Endothelial cell of umbilical vein (primary cell): ENCODE measurements at regions not wholly inside any gene's neighbourhood (a gene's known extent, or its start where the extent isn't known, plus 50 kb on each side); places are given as distances from the start of the nearest gene placed in this dataset.

Source experiments
- BruUV-seq: library from RNA; stranded (reverse); fragments of 400-500 nt; replicated peaks from 2 replicates; lab custom pipeline; 2021; lab: Mats Ljungman, UMichigan
- CTCF ChIA-PET: fragments of 300-600, 350-600 bp; sonication (Branson Sonifier 250); formaldehyde crosslinking; loops from one replicate; lab custom pipeline; 2021; ENCODE audit warnings: antibody characterized with exemption, inconsistent platforms; lab: Charles Lee
- POLR2A ChIA-PET: fragments of 300-600, 350-600 bp; sonication (Branson Sonifier 250); formaldehyde crosslinking; loops from one replicate; lab custom pipeline; 2021; ENCODE audit warnings: antibody characterized with exemption, inconsistent platforms; lab: Charles Lee
- DNase-seq: peaks from one replicate; pipeline ENCODE4 v3.0.0-alpha.2; 2011; ENCODE audit warnings: low read depth, low spot score
- FAIRE-seq: peaks from 2 replicates; lab custom pipeline; 2011; peaks lifted over from hg19 to GRCh38; lab: Jason Lieb, UNC
- H2AFZ ChIP-seq: 2 replicates; pipeline ENCODE4 v1.6.0; 2012; ENCODE audit warnings: low read depth, low read length, control low read depth, inconsistent platforms
- H3K27ac ChIP-seq: 2 replicates; pipeline ENCODE4 v1.5.1; 2011; ENCODE audit warnings: low read depth, mild to moderate bottlenecking, control low read depth, low read length, moderate library complexity; ENCODE audit not compliant: insufficient read depth
- H3K27me3 ChIP-seq, 2 experiments: 2 replicates each; pipeline versions ENCODE4 v1.6.0 to v1.6.1; 2011; ENCODE audit warnings: low read length in 2 of 2, mixed read lengths in 1 of 2; ENCODE audit not compliant: control insufficient read depth in 2 of 2, insufficient read depth in 2 of 2
- H3K36me3 ChIP-seq, 2 experiments: 2 replicates in 1 of 2; 3 replicates in 1 of 2; pipeline ENCODE4 v1.5.1; 2011; ENCODE audit warnings: low read length in 2 of 2, mild to moderate bottlenecking in 1 of 2, moderate library complexity in 1 of 2; ENCODE audit not compliant: control insufficient read depth in 2 of 2, insufficient read depth in 2 of 2; ENCODE audit errors: extremely low read depth in 1 of 2
- H3K4me1 ChIP-seq: 3 replicates; pipeline ENCODE4 v1.5.1; 2011; ENCODE audit warnings: mild to moderate bottlenecking, low read length; ENCODE audit not compliant: control insufficient read depth, insufficient read depth; ENCODE audit errors: extremely low read depth
- H3K4me2 ChIP-seq: 2 replicates; pipeline ENCODE4 v1.6.1; 2011; ENCODE audit warnings: low read length, control low read depth, mixed read lengths; ENCODE audit not compliant: insufficient read depth
- H3K4me3 ChIP-seq, 3 experiments: fragments of 200-600 bp in 1 of 3; sonication (generic), shearing (Covaris generic) in 1 of 3; replicated peaks in 1 of 3; 2 replicates each; pipeline ENCODE4 v1.5.1; 2011 to 2016; ENCODE audit warnings: control low read depth in 3 of 3, low read length in 3 of 3, mild to moderate bottlenecking in 2 of 3, inconsistent platforms in 1 of 3, low read depth in 1 of 3, moderate library complexity in 1 of 3; ENCODE audit not compliant: insufficient read depth in 1 of 3
- H3K79me2 ChIP-seq: 2 replicates; pipeline ENCODE4 v1.6.0; 2012; ENCODE audit warnings: low read length, inconsistent platforms; ENCODE audit not compliant: control insufficient read depth, insufficient read depth
- H3K9ac ChIP-seq: replicated peaks from 2 replicates; pipeline ENCODE3; 2011; ENCODE audit warnings: low read length, control low read depth; ENCODE audit not compliant: insufficient read depth; ENCODE audit errors: extremely low read depth
- H3K9me1 ChIP-seq: replicated peaks from 3 replicates; pipeline ENCODE4 v1.6.0; 2011; ENCODE audit warnings: mild to moderate bottlenecking, low read length; ENCODE audit not compliant: control insufficient read depth, insufficient read depth; ENCODE audit errors: extremely low read depth
- H3K9me3 ChIP-seq: replicated peaks from 2 replicates; pipeline ENCODE4 v1.5.1; 2012; ENCODE audit warnings: low read length, inconsistent platforms; ENCODE audit not compliant: control insufficient read depth, insufficient read depth
- H4K20me1 ChIP-seq: replicated peaks from 2 replicates; pipeline ENCODE3; 2011; ENCODE audit warnings: mild to moderate bottlenecking, low read length; ENCODE audit not compliant: control insufficient read depth, insufficient read depth; ENCODE audit errors: extremely low read depth
- EZH2 ChIP-seq: IDR thresholded peaks from 2 replicates; pipeline ENCODE4 v1.6.1; 2012; ENCODE audit warnings: borderline replicate concordance, low read depth, mild to moderate bottlenecking, moderate library complexity, low read length, inconsistent platforms; ENCODE audit not compliant: severe bottlenecking
- FOS ChIP-seq: IDR thresholded peaks from 2 replicates; pipeline ENCODE4 v1.6.1; 2011; ENCODE audit warnings: mild to moderate bottlenecking, low read length, moderate library complexity, borderline replicate concordance; ENCODE audit not compliant: insufficient read depth
- GATA2 ChIP-seq: IDR thresholded peaks from 2 replicates; pipeline ENCODE4 v1.7.0; 2011; ENCODE audit warnings: low read depth, mild to moderate bottlenecking, moderate library complexity, mixed read lengths, low read length; ENCODE audit not compliant: insufficient read length, insufficient read depth
- JUN ChIP-seq: IDR thresholded peaks from 2 replicates; pipeline ENCODE4 v1.6.1; 2011; ENCODE audit warnings: borderline replicate concordance, low read depth; ENCODE audit not compliant: insufficient read length, insufficient read depth
- MYC ChIP-seq: IDR thresholded peaks from one replicate; pipeline ENCODE4 v1.6.1; 2011; ENCODE audit warnings: mild to moderate bottlenecking, low read depth, low read length
- POLR2A ChIP-seq: IDR thresholded peaks from 2 replicates; pipeline ENCODE4 v1.6.1; 2012; ENCODE audit warnings: low read depth, mild to moderate bottlenecking, control low read depth, low read length
- POLR2AphosphoS5 ChIP-seq: IDR thresholded peaks from 2 replicates; pipeline ENCODE4 v1.6.1; 2012; ENCODE audit warnings: low read depth, mild to moderate bottlenecking, control low read depth, low read length, moderate library complexity; ENCODE audit not compliant: insufficient read depth
- dilution Hi-C: fragments of 300-500 bp; cut with MboI; formaldehyde crosslinking; loops from one replicate; pipeline ENCODE4 v1.15.0; 2019; ENCODE audit warnings: low sequenced_read_pairs; ENCODE audit not compliant: extremely low pct_ligation_motif_present
- intact Hi-C: fragments of 100-400 bp; cut with micrococcal nuclease; formaldehyde crosslinking; loops from one replicate; pipeline ENCODE4 v1.10.0; 2022
- TF ChIP-seq, protein P1 (sequence below): IDR thresholded peaks from 2 replicates; pipeline ENCODE4 v1.6.1; 2011; ENCODE audit not compliant: insufficient read depth, insufficient read length
- TF ChIP-seq, protein P2 (sequence below), 2 donors: IDR thresholded peaks; 1 replicate in 1 of 2; 2 replicates in 1 of 2; pipeline ENCODE4 v1.5.1; 2011; ENCODE audit warnings: low read length in 2 of 2, mild to moderate bottlenecking in 2 of 2, moderate library complexity in 2 of 2, control low read depth in 1 of 2, inconsistent platforms in 1 of 2, low read depth in 1 of 2; ENCODE audit not compliant: insufficient read depth in 1 of 2; ENCODE audit errors: extremely low read depth in 1 of 2

DNA sequence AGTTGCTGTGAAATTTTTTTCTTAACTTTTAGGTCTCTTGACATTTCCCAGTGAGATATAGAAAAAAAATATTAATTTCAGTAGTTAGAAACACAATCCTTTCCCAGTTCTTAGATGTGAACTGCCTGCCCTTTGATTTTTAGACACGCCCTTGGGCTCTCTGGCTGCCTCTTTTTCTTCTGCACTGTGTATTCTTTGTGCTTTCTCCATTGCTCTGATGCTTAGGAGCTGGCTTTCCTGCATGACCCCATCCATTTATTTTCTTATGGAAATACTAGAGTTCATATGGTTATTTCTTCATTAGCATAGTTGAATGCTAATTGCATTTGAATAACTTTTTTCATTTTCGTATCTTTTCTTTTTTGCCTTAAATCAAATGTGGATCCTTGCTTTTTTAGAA lies 224.9 kb upstream of the SMIM31 start:
- Histone ChIP-seq H3K9me1 (no peaks in the 10 kb centered on the region), H4K20me1 (no peaks in the 10 kb centered on the region), H3K27ac (no peak overlapping the region), H3K9ac (no peak overlapping the region), H3K9me3 (peaks cover 2% of the 10 kb centered on the region), H3K27me3 (no peaks in the 10 kb centered on the region), H2AFZ (no peak overlapping the region), H3K4me1 (no peaks in the 10 kb centered on the region), H3K36me3 (no peaks in the 10 kb centered on the region), H3K4me3 (no peak overlapping the region), H3K79me2 (no peaks in the 10 kb centered on the region), H3K4me2 (no peak overlapping the region)
- POLR2A ChIA-PET: no interaction called here
- CTCF ChIA-PET: no interaction called here
- FAIRE-seq: no peak
- TF ChIP-seq FOS (no peak), POLR2A (no peak), POLR2AphosphoS5 (no peak), MYC (no peak), EZH2 (no peak), GATA2 (no peak), JUN (no peak)
- TF ChIP-seq, protein P1, sequence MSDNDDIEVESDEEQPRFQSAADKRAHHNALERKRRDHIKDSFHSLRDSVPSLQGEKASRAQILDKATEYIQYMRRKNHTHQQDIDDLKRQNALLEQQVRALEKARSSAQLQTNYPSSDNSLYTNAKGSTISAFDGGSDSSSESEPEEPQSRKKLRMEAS: no peak
- TF ChIP-seq, protein P2, sequence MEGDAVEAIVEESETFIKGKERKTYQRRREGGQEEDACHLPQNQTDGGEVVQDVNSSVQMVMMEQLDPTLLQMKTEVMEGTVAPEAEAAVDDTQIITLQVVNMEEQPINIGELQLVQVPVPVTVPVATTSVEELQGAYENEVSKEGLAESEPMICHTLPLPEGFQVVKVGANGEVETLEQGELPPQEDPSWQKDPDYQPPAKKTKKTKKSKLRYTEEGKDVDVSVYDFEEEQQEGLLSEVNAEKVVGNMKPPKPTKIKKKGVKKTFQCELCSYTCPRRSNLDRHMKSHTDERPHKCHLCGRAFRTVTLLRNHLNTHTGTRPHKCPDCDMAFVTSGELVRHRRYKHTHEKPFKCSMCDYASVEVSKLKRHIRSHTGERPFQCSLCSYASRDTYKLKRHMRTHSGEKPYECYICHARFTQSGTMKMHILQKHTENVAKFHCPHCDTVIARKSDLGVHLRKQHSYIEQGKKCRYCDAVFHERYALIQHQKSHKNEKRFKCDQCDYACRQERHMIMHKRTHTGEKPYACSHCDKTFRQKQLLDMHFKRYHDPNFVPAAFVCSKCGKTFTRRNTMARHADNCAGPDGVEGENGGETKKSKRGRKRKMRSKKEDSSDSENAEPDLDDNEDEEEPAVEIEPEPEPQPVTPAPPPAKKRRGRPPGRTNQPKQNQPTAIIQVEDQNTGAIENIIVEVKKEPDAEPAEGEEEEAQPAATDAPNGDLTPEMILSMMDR (IDR thresholded peaks at IDR 0.05; ENCODE audit: extremely low read depth in 1 of 2, insufficient read depth in 1 of 2, low read depth in 1 of 2, low read length in 2 of 2): no peak
- BruUV-seq: no TSS peak
- intact Hi-C loops (no loop called here), dilution Hi-C loops (no loop called here)
- DNase-seq: no peak
